Tibial nerve (tissue), 4 donors: ENCODE measurements at regions not wholly inside any gene's neighbourhood (a gene's known extent, or its start where the extent isn't known, plus 50 kb on each side); places are given as distances from the start of the nearest gene placed in this dataset.

Experiments used
- CTCF ChIP-seq, 5 experiments: fragments of 200-600 bp in 3 of 5; fragments of 450-650 bp in 2 of 5; sonication (generic) in 3 of 5; IDR thresholded peaks; one replicate each; pipeline ENCODE4 v1.5.1; 2016 to 2019; ENCODE audit warnings: antibody characterized with exemption in 5 of 5, mild to moderate bottlenecking in 3 of 5, moderate library complexity in 2 of 5
- EP300 ChIP-seq, 2 donors: sonication (generic); formaldehyde crosslinking; IDR thresholded peaks; one replicate each; pipeline ENCODE4 v1.6.1; 2017; ENCODE audit warnings: antibody characterized with exemption in 2 of 2, mild to moderate bottlenecking in 1 of 2
- POLR2A ChIP-seq, 2 donors: fragments of 450-650 bp; IDR thresholded peaks; one replicate each; pipeline ENCODE4 v1.6.1; 2017; ENCODE audit warnings: antibody characterized with exemption in 2 of 2, mild to moderate bottlenecking in 2 of 2, moderate library complexity in 2 of 2

GRCh38 chr13:32947411-32948276 is 68.6 kb upstream of the KL start:
- TF ChIP-seq CTCF (IDR thresholded peaks at IDR 0.05) (no peak), POLR2A (IDR thresholded peaks at IDR 0.05) (no peak), EP300 (IDR thresholded peaks at IDR 0.05) (no peak)
